Astrocyte (in vitro differentiated cells and primary cell): ENCODE measurements at regions not wholly inside any gene's neighbourhood (a gene's known extent, or its start where the extent isn't known, plus 50 kb on each side); places are given as distances from the start of the nearest gene placed in this dataset.

ENCODE experiments used
- DNase-seq: peaks from one replicate; pipeline ENCODE4 v3.0.0-alpha.2; 2010; ENCODE audit warnings: low read depth
- FAIRE-seq: peaks from 2 replicates; lab custom pipeline; 2011; peaks lifted over from hg19 to GRCh38; lab: Jason Lieb, UNC
- H2AFZ ChIP-seq: 2 replicates; pipeline ENCODE4 v1.6.0; 2012; ENCODE audit warnings: low read depth, low read length, inconsistent platforms
- H3K27ac ChIP-seq: 2 replicates; pipeline ENCODE4 v1.5.1; 2011; ENCODE audit warnings: low read depth, low read length, inconsistent platforms
- H3K27me3 ChIP-seq: 2 replicates; pipeline ENCODE4 v1.6.0; 2011; ENCODE audit warnings: low read length, inconsistent platforms; ENCODE audit not compliant: insufficient read depth
- H3K36me3 ChIP-seq: 2 replicates; pipeline ENCODE4 v1.5.1; 2011; ENCODE audit warnings: low read length, inconsistent platforms; ENCODE audit not compliant: insufficient read depth
- H3K4me1 ChIP-seq: 2 replicates; pipeline ENCODE4 v1.5.1; 2011; ENCODE audit warnings: low read length, inconsistent platforms; ENCODE audit not compliant: insufficient read depth
- H3K4me2 ChIP-seq: 2 replicates; pipeline ENCODE4 v1.6.0; 2012; ENCODE audit warnings: low read length, inconsistent platforms
- H3K4me3 ChIP-seq: 2 replicates; pipeline ENCODE4 v1.5.1; 2011; ENCODE audit warnings: low read depth, mild to moderate bottlenecking, low read length, inconsistent platforms; ENCODE audit not compliant: insufficient read depth
- H3K79me2 ChIP-seq: 2 replicates; pipeline ENCODE4 v1.6.0; 2012; ENCODE audit warnings: mild to moderate bottlenecking, low read length, inconsistent platforms; ENCODE audit not compliant: insufficient read depth
- H3K9ac ChIP-seq: 2 replicates; pipeline ENCODE4 v1.6.0; 2012; ENCODE audit warnings: mild to moderate bottlenecking, low read length, inconsistent platforms
- H3K9me3 ChIP-seq: 2 replicates; pipeline ENCODE4 v1.5.1; 2012; ENCODE audit warnings: low read depth, mild to moderate bottlenecking, low read length, inconsistent platforms; ENCODE audit not compliant: insufficient read depth
- H4K20me1 ChIP-seq: 2 replicates; pipeline ENCODE4 v1.6.0; 2012; ENCODE audit warnings: low read length, inconsistent platforms; ENCODE audit not compliant: insufficient read depth
- H3K27ac Mint-ChIP-seq: one replicate; pipeline ENCODE4 v1.8.0; 2021; ENCODE audit warnings: mild to moderate bottlenecking, mixed read lengths; ENCODE audit not compliant: unreplicated experiment
- H3K27me3 Mint-ChIP-seq: one replicate; pipeline ENCODE4 v1.8.0; 2021; ENCODE audit warnings: low read depth, mixed read lengths; ENCODE audit not compliant: unreplicated experiment
- H3K36me3 Mint-ChIP-seq: one replicate; pipeline ENCODE4 v1.8.0; 2021; ENCODE audit warnings: low read depth, mixed read lengths; ENCODE audit not compliant: unreplicated experiment
- H3K4me1 Mint-ChIP-seq: one replicate; pipeline ENCODE4 v1.8.0; 2021; ENCODE audit warnings: low read depth, mixed read lengths; ENCODE audit not compliant: unreplicated experiment
- H3K4me3 Mint-ChIP-seq: one replicate; pipeline ENCODE4 v1.8.0; 2021; ENCODE audit warnings: mild to moderate bottlenecking, moderate library complexity, mixed read lengths; ENCODE audit not compliant: unreplicated experiment
- H3K9me3 Mint-ChIP-seq: one replicate; pipeline ENCODE4 v1.8.0; 2021; ENCODE audit warnings: mild to moderate bottlenecking, mixed read lengths; ENCODE audit not compliant: unreplicated experiment
- CTCF ChIP-seq: IDR thresholded peaks from 2 replicates; pipeline ENCODE4 v1.5.1; 2011; ENCODE audit warnings: low read depth, mild to moderate bottlenecking, inconsistent platforms, low read length, moderate library complexity; ENCODE audit not compliant: insufficient read depth
- EZH2 ChIP-seq: IDR thresholded peaks from 2 replicates; pipeline ENCODE4 v1.6.1; 2012; ENCODE audit warnings: mild to moderate bottlenecking, low read length, inconsistent platforms; ENCODE audit not compliant: insufficient read depth

DNA sequence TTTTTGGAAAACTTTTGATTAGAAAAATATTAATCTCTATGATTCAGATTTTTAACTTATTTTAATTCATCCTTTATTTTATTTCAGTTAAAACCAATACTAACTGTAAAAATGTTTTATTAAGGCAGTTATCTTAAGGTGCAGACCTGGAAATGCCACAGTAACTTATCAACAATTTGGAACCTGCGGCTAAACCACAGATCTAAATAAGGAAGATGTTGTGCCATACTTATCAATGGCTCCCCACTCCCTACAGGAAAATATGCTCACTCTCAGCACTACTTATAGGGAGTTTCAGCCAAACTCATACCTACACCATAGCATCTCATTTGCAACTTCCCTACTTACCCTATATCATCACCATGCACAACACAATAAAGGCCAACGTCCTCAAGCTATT lies 226.9 kb upstream of the KYNU start:
- Histone ChIP-seq H3K27ac (no peak overlapping the region), H3K4me1 (no peaks in the 10 kb centered on the region), H3K27me3 (no peaks in the 10 kb centered on the region), H2AFZ (no peak overlapping the region), H3K4me3 (no peak overlapping the region), H4K20me1 (no peaks in the 10 kb centered on the region), H3K9ac (no peak overlapping the region), H3K36me3 (no peaks in the 10 kb centered on the region), H3K9me3 (no peaks in the 10 kb centered on the region), H3K79me2 (no peaks in the 10 kb centered on the region), H3K4me2 (no peak overlapping the region)
- H3K9me3 Mint-ChIP-seq: peaks cover 3% of the 10 kb centered on the region
- DNase-seq (no peak), FAIRE-seq (no peak)
- TF ChIP-seq CTCF (no peak), EZH2 (no peak)
- H3K4me3 Mint-ChIP-seq: no peak overlapping the region
- no peaks in the 10 kb centered on the region for H3K4me1 Mint-ChIP-seq
- H3K36me3 Mint-ChIP-seq: no peaks in the 10 kb centered on the region
- H3K27me3 Mint-ChIP-seq: no peaks in the 10 kb centered on the region
- no peak overlapping the region for H3K27ac Mint-ChIP-seq

GRCh38 chr2:142649581-142649980 lies 227.9 kb upstream of the KYNU start:
- Histone ChIP-seq H3K79me2 (no peaks in the 10 kb centered on the region), H4K20me1 (no peaks in the 10 kb centered on the region), H3K9me3 (no peaks in the 10 kb centered on the region), H3K4me1 (no peaks in the 10 kb centered on the region), H3K4me2 (no peak overlapping the region), H3K36me3 (no peaks in the 10 kb centered on the region), H3K4me3 (no peak overlapping the region), H3K9ac (no peak overlapping the region), H3K27ac (no peak overlapping the region), H2AFZ (no peak overlapping the region), H3K27me3 (no peaks in the 10 kb centered on the region)
- H3K36me3 Mint-ChIP-seq: no peaks in the 10 kb centered on the region
- TF ChIP-seq EZH2: no peak
- TF ChIP-seq CTCF: no peak
- no peak overlapping the region for H3K27ac Mint-ChIP-seq
- H3K27me3 Mint-ChIP-seq: no peaks in the 10 kb centered on the region
- no peaks in the 10 kb centered on the region for H3K4me1 Mint-ChIP-seq
- FAIRE-seq (no peak), DNase-seq (no peak)
- H3K4me3 Mint-ChIP-seq: no peak overlapping the region
- H3K9me3 Mint-ChIP-seq: peaks cover 3% of the 10 kb centered on the region

- FAIRE-seq: no peak
- Histone ChIP-seq H3K9me3 (no peaks in the 10 kb centered on the region), H3K27ac (no peak overlapping the region), H3K9ac (no peak overlapping the region), H2AFZ (no peak overlapping the region), H3K36me3 (no peaks in the 10 kb centered on the region), H3K4me1 (no peaks in the 10 kb centered on the region), H3K4me3 (no peak overlapping the region), H4K20me1 (no peaks in the 10 kb centered on the region), H3K4me2 (no peak overlapping the region), H3K27me3 (no peaks in the 10 kb centered on the region), H3K79me2 (no peaks in the 10 kb centered on the region)
- Mint-ChIP-seq H3K9me3 (no peaks in the 10 kb centered on the region), H3K27me3 (no peaks in the 10 kb centered on the region), H3K27ac (no peak overlapping the region), H3K4me1 (no peaks in the 10 kb centered on the region), H3K36me3 (no peaks in the 10 kb centered on the region), H3K4me3 (no peak overlapping the region)
- DNase-seq: no peak
- TF ChIP-seq CTCF (no peak), EZH2 (no peak)
Observed at GRCh38 chr2:142642650-142643049, 234.8 kb upstream of the KYNU start.
